SK-N-SH (cell line): ENCODE measurements at regions not wholly inside any gene's neighbourhood (a gene's known extent, or its start where the extent isn't known, plus 50 kb on each side); places are given as distances from the start of the nearest gene placed in this dataset.
A peak's percentile ranks its signal among the peaks of the same experiment; 100 is the strongest.

Experiments
- CHD2 ChIP-seq: fragments of 150-350 bp; IDR thresholded peaks from 2 replicates; pipeline ENCODE4 v1.6.1; 2018; ENCODE audit warnings: low read length; ENCODE audit not compliant: partially characterized antibody
- EP300 ChIP-seq, 2 experiments: IDR thresholded peaks; 2 replicates each; pipeline versions ENCODE4 v1.4.0 to v1.6.1; 2012; ENCODE audit warnings: borderline replicate concordance in 1 of 2, low read depth in 1 of 2, low read length in 1 of 2
- FOSL2 ChIP-seq: IDR thresholded peaks from 2 replicates; pipeline ENCODE4 v1.4.0; 2012; ENCODE audit warnings: low read depth, mild to moderate bottlenecking, moderate library complexity, borderline replicate concordance
- FOXJ3 ChIP-seq: sonication (generic); formaldehyde crosslinking; IDR thresholded peaks from 2 replicates; pipeline ENCODE4 v1.5.1; 2020; ENCODE audit warnings: mild to moderate bottlenecking, missing genetic modification reagents
- GABPA ChIP-seq: IDR thresholded peaks from 2 replicates; pipeline ENCODE4 v1.4.0; 2012; ENCODE audit warnings: low read depth, mild to moderate bottlenecking
- JUND ChIP-seq: IDR thresholded peaks from 2 replicates; pipeline ENCODE4 v1.4.0; 2012
- MEF2A ChIP-seq: IDR thresholded peaks from 2 replicates; pipeline ENCODE4 v1.4.0; 2012; ENCODE audit warnings: low read depth, borderline replicate concordance
- NFIC ChIP-seq: IDR thresholded peaks from 2 replicates; pipeline ENCODE4 v1.4.0; 2012; ENCODE audit warnings: borderline replicate concordance
- NRF1 ChIP-seq: IDR thresholded peaks from 2 replicates; pipeline ENCODE4 v1.6.1; 2012; ENCODE audit warnings: low read depth, mild to moderate bottlenecking, low read length
- PBX3 ChIP-seq: IDR thresholded peaks from 2 replicates; pipeline ENCODE4; 2012
- RAD21 ChIP-seq: IDR thresholded peaks from 2 replicates; pipeline ENCODE4 v1.6.1; 2012; ENCODE audit warnings: mild to moderate bottlenecking, low read length
- RCOR1 ChIP-seq: fragments of 150-350 bp; IDR thresholded peaks from 2 replicates; pipeline ENCODE4 v1.6.1; 2017; ENCODE audit warnings: antibody characterized with exemption, low read length
- RFX5 ChIP-seq: IDR thresholded peaks from 2 replicates; pipeline ENCODE4 v1.6.1; 2012; ENCODE audit warnings: mild to moderate bottlenecking, improper control_type of control experiment, low read length
- RXRA ChIP-seq: IDR thresholded peaks from 2 replicates; pipeline ENCODE4 v1.4.0; 2012; ENCODE audit warnings: low read depth, mild to moderate bottlenecking, borderline replicate concordance
- SIN3A ChIP-seq: IDR thresholded peaks from 2 replicates; pipeline ENCODE4 v1.6.1; 2012; ENCODE audit warnings: low read depth, mild to moderate bottlenecking, low read length, moderate library complexity, borderline replicate concordance
- SMC3 ChIP-seq: IDR thresholded peaks from 2 replicates; pipeline ENCODE4 v1.6.1; 2012; ENCODE audit warnings: low read depth, low read length, improper control_type of control experiment
- TAF1 ChIP-seq: IDR thresholded peaks from 2 replicates; pipeline ENCODE4 v1.6.1; 2012; ENCODE audit warnings: low read depth, mild to moderate bottlenecking, low read length, moderate library complexity, borderline replicate concordance
- TCF12 ChIP-seq: IDR thresholded peaks from 2 replicates; pipeline ENCODE4 v1.4.0; 2012
- USF1 ChIP-seq: IDR thresholded peaks from 2 replicates; pipeline ENCODE4 v1.4.0; 2012; ENCODE audit warnings: low read depth, borderline replicate concordance
- USF2 ChIP-seq: fragments of 150-350 bp; IDR thresholded peaks from 2 replicates; pipeline ENCODE4 v1.6.1; 2017; ENCODE audit warnings: antibody characterized with exemption, low read length, low read depth, borderline replicate concordance
- YY1 ChIP-seq: IDR thresholded peaks from 2 replicates; pipeline ENCODE4 v1.4.0; 2012; ENCODE audit warnings: low read depth, mild to moderate bottlenecking
- TF ChIP-seq, protein P1 (sequence below): fragments of 200-600 bp; sonication (generic); IDR thresholded peaks from 2 replicates; pipeline ENCODE4 v1.6.1; 2017; ENCODE audit warnings: antibody characterized with exemption, mild to moderate bottlenecking, moderate library complexity
- TF ChIP-seq, protein P2 (sequence below): IDR thresholded peaks from 2 replicates; pipeline ENCODE4 v1.4.0; 2012; ENCODE audit warnings: low read depth, borderline replicate concordance
- TF ChIP-seq, protein P3 (sequence below): IDR thresholded peaks from 2 replicates; pipeline ENCODE4 v1.6.1; 2012; ENCODE audit warnings: mild to moderate bottlenecking, low read depth, low read length, moderate library complexity

GRCh38 chr22:26894766-26895485, 237.5 kb downstream of the MIAT start (continued):
- TF ChIP-seq, protein P1, sequence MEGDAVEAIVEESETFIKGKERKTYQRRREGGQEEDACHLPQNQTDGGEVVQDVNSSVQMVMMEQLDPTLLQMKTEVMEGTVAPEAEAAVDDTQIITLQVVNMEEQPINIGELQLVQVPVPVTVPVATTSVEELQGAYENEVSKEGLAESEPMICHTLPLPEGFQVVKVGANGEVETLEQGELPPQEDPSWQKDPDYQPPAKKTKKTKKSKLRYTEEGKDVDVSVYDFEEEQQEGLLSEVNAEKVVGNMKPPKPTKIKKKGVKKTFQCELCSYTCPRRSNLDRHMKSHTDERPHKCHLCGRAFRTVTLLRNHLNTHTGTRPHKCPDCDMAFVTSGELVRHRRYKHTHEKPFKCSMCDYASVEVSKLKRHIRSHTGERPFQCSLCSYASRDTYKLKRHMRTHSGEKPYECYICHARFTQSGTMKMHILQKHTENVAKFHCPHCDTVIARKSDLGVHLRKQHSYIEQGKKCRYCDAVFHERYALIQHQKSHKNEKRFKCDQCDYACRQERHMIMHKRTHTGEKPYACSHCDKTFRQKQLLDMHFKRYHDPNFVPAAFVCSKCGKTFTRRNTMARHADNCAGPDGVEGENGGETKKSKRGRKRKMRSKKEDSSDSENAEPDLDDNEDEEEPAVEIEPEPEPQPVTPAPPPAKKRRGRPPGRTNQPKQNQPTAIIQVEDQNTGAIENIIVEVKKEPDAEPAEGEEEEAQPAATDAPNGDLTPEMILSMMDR = no peak
- TF ChIP-seq, protein P2, sequence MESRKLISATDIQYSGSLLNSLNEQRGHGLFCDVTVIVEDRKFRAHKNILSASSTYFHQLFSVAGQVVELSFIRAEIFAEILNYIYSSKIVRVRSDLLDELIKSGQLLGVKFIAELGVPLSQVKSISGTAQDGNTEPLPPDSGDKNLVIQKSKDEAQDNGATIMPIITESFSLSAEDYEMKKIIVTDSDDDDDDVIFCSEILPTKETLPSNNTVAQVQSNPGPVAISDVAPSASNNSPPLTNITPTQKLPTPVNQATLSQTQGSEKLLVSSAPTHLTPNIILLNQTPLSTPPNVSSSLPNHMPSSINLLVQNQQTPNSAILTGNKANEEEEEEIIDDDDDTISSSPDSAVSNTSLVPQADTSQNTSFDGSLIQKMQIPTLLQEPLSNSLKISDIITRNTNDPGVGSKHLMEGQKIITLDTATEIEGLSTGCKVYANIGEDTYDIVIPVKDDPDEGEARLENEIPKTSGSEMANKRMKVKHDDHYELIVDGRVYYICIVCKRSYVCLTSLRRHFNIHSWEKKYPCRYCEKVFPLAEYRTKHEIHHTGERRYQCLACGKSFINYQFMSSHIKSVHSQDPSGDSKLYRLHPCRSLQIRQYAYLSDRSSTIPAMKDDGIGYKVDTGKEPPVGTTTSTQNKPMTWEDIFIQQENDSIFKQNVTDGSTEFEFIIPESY = no peak; the same call in 1 of the 2 replicates
- TF ChIP-seq, protein P3, sequence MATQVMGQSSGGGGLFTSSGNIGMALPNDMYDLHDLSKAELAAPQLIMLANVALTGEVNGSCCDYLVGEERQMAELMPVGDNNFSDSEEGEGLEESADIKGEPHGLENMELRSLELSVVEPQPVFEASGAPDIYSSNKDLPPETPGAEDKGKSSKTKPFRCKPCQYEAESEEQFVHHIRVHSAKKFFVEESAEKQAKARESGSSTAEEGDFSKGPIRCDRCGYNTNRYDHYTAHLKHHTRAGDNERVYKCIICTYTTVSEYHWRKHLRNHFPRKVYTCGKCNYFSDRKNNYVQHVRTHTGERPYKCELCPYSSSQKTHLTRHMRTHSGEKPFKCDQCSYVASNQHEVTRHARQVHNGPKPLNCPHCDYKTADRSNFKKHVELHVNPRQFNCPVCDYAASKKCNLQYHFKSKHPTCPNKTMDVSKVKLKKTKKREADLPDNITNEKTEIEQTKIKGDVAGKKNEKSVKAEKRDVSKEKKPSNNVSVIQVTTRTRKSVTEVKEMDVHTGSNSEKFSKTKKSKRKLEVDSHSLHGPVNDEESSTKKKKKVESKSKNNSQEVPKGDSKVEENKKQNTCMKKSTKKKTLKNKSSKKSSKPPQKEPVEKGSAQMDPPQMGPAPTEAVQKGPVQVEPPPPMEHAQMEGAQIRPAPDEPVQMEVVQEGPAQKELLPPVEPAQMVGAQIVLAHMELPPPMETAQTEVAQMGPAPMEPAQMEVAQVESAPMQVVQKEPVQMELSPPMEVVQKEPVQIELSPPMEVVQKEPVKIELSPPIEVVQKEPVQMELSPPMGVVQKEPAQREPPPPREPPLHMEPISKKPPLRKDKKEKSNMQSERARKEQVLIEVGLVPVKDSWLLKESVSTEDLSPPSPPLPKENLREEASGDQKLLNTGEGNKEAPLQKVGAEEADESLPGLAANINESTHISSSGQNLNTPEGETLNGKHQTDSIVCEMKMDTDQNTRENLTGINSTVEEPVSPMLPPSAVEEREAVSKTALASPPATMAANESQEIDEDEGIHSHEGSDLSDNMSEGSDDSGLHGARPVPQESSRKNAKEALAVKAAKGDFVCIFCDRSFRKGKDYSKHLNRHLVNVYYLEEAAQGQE = no peak
- no peak for TF ChIP-seq NRF1
- TF ChIP-seq TCF12 = peak; percentile 96
- no peak for TF ChIP-seq USF1
- TF ChIP-seq USF2 = no peak
- no peak for TF ChIP-seq TAF1
- no peak for TF ChIP-seq GABPA
- TF ChIP-seq RCOR1 = no peak
- no peak for TF ChIP-seq SMC3
- TF ChIP-seq EP300 (IDR thresholded peaks at IDR 0.05; ENCODE audit: borderline replicate concordance in 1 of 2, low read depth in 1 of 2, low read length in 1 of 2) = peak in 1 of 2 experiments; percentile 83; a peak in 1 of 4 replicates
- peak; percentile 58; the same call in 1 of the 2 replicates for TF ChIP-seq NFIC
- TF ChIP-seq PBX3 = peak; percentile 79
- no peak for TF ChIP-seq RAD21
- TF ChIP-seq MEF2A = peak; percentile 64; the same call in 1 of the 2 replicates
- TF ChIP-seq JUND = peak; percentile 87
- peak; percentile 93 for TF ChIP-seq FOSL2
- no peak for TF ChIP-seq RFX5
- TF ChIP-seq RXRA = peak; percentile 93
- TF ChIP-seq FOXJ3 (CRISPR knock-in tag) = no peak
- no peak for TF ChIP-seq YY1
- TF ChIP-seq CHD2 = no peak
- TF ChIP-seq SIN3A = no peak
- TF ChIP-seq, all 33 proteins: peak for 10
